ENCODE measurements at regions not wholly inside any gene's neighbourhood (a gene's known extent, or its start where the extent isn't known, plus 50 kb on each side); places are given as distances from the start of the nearest gene placed in this dataset.
"Not testable (repeated sequence)": the region's sequence is repeated elsewhere in the genome, so short reads cannot be mapped to it uniquely, and the experiment has no call there.

GRCh38 chr13:110809871-110810486 lies 96.5 kb downstream of the ING1 start:
- no peak for DNase-seq (ENCODE audit: low read depth in 2 of 2)

GRCh38 chr13:110811008-110811720 lies 97.7 kb downstream of the ING1 start:
- no peak for DNase-seq (ENCODE audit: low read depth in 2 of 2)

- no peak for DNase-seq (ENCODE audit: low read depth in 2 of 2)
Measured at GRCh38 chr13:110811771-110812120, 98.2 kb downstream of the ING1 start.

- DNase-seq (ENCODE audit: low read depth in 2 of 2), result no peak
Measured at GRCh38 chr13:110812121-110812868, 98.8 kb downstream of the ING1 start.

GRCh38 chr13:110812869-110813645 lies 99.6 kb downstream of the ING1 start:
- DNase-seq (ENCODE audit: low read depth in 2 of 2), result no peak

GRCh38 chr13:110813646-110814624 lies 100.4 kb downstream of the ING1 start:
- DNase-seq (ENCODE audit: low read depth in 2 of 2), result no peak

GRCh38 chr13:110815471-110816204 lies 99.2 kb downstream of the ANKRD10 start:
- DNase-seq (ENCODE audit: low read depth in 2 of 2), result no peak

- no peak for DNase-seq (ENCODE audit: low read depth in 2 of 2)
Measured at GRCh38 chr13:110816500-110816899, 98.4 kb downstream of the ANKRD10 start.

- no peak for DNase-seq (ENCODE audit: low read depth in 2 of 2)
Measured at GRCh38 chr13:110817143-110817542, 97.7 kb downstream of the ANKRD10 start.

GRCh38 chr13:110818747-110819146 lies 96.1 kb downstream of the ANKRD10 start:
- DNase-seq (ENCODE audit: low read depth in 2 of 2), result no peak

- peak; percentile 52 to 60 for DNase-seq (ENCODE audit: low read depth in 2 of 2)
Measured at GRCh38 chr13:110819203-110820014, 95.5 kb downstream of the ANKRD10 start.

- no peak for DNase-seq (ENCODE audit: low read depth in 2 of 2)
Measured at GRCh38 chr13:110820322-110820721, 94.5 kb downstream of the ANKRD10 start.

GRCh38 chr13:110821837-110822668 lies 92.8 kb downstream of the ANKRD10 start:
- DNase-seq (ENCODE audit: low read depth in 2 of 2), result not testable (repeated sequence)

GRCh38 chr13:110822669-110822945 lies 92.3 kb downstream of the ANKRD10 start:
- DNase-seq (ENCODE audit: low read depth in 2 of 2), result no peak

- no peak for DNase-seq (ENCODE audit: low read depth in 2 of 2)
Measured at GRCh38 chr13:110824702-110825300, 90.1 kb downstream of the ANKRD10 start.

- DNase-seq (ENCODE audit: low read depth in 2 of 2), result no peak
Measured at GRCh38 chr13:110825516-110825915, 89.4 kb downstream of the ANKRD10 start.

GRCh38 chr13:110826101-110826500 lies 88.8 kb downstream of the ANKRD10 start:
- no peak for DNase-seq (ENCODE audit: low read depth in 2 of 2)

All from stimulated activated CD8-positive, alpha-beta memory T cell treated with anti-CD3 and anti-CD28 coated beads, Interleukin-7, amount 100 ng/mL, for 1 hour (primary cell).